ENCODE measurements at regions not wholly inside any gene's neighbourhood (a gene's known extent, or its start where the extent isn't known, plus 50 kb on each side); places are given as distances from the start of the nearest gene placed in this dataset.

GRCh38 chr21:33988237-33989017 lies 72.8 kb upstream of the ATP5PO start:
- H2AFZ ChIP-seq (ENCODE audit: low read depth, low read length) = no peak overlapping the region
- no peaks in the 10 kb centered on the region for H3K9me3 ChIP-seq (ENCODE audit: low read length)
- TF ChIP-seq TAF1 (IDR thresholded peaks at IDR 0.05; ENCODE audit: low read depth) = no peak
- TF ChIP-seq EZH2 (IDR thresholded peaks at IDR 0.05; ENCODE audit: borderline replicate concordance, insufficient read depth, low read length, poor library complexity, severe bottlenecking) = no peak
- TF ChIP-seq REST (IDR thresholded peaks at IDR 0.05; ENCODE audit: borderline replicate concordance) = no peak
- TF ChIP-seq, protein P1, sequence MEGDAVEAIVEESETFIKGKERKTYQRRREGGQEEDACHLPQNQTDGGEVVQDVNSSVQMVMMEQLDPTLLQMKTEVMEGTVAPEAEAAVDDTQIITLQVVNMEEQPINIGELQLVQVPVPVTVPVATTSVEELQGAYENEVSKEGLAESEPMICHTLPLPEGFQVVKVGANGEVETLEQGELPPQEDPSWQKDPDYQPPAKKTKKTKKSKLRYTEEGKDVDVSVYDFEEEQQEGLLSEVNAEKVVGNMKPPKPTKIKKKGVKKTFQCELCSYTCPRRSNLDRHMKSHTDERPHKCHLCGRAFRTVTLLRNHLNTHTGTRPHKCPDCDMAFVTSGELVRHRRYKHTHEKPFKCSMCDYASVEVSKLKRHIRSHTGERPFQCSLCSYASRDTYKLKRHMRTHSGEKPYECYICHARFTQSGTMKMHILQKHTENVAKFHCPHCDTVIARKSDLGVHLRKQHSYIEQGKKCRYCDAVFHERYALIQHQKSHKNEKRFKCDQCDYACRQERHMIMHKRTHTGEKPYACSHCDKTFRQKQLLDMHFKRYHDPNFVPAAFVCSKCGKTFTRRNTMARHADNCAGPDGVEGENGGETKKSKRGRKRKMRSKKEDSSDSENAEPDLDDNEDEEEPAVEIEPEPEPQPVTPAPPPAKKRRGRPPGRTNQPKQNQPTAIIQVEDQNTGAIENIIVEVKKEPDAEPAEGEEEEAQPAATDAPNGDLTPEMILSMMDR (IDR thresholded peaks at IDR 0.05; ENCODE audit: poor library complexity, severe bottlenecking) = no peak
- no peak for TF ChIP-seq MXI1 (conservative IDR thresholded peaks at IDR 0.05; ENCODE audit: poor library complexity, severe bottlenecking)
- no peak for TF ChIP-seq POLR2AphosphoS5 (IDR thresholded peaks at IDR 0.05)
- TF ChIP-seq RAD21 (conservative IDR thresholded peaks at IDR 0.05) = no peak
- TF ChIP-seq EP300 (conservative IDR thresholded peaks at IDR 0.05; ENCODE audit: poor library complexity, severe bottlenecking) = no peak
- no peak for TF ChIP-seq SMC3 (conservative IDR thresholded peaks at IDR 0.05; ENCODE audit: poor library complexity)
- H3K27ac ChIP-seq (ENCODE audit: low read length) = no peak overlapping the region
- no peak overlapping the region for H3K4me2 ChIP-seq (ENCODE audit: low read length)
- H3F3A ChIP-seq (ENCODE audit: insufficient read depth, low read length, poor library complexity, severe bottlenecking) = no peaks in the 10 kb centered on the region
- no peaks in the 10 kb centered on the region for H3K36me3 ChIP-seq (ENCODE audit: insufficient read depth, low read length)
- no peak overlapping the region for H3K9ac ChIP-seq (ENCODE audit: low read length)
- no peaks in the 10 kb centered on the region for H3K27me3 ChIP-seq (ENCODE audit: insufficient read depth, low read depth, low read length)
- no peaks in the 10 kb centered on the region for H3K9me2 ChIP-seq (ENCODE audit: insufficient read depth, low read length)
- H3K79me2 ChIP-seq (replicated peaks; ENCODE audit: insufficient read depth, low read length) = no peaks in the 10 kb centered on the region
- no peak overlapping the region for H3K4me3 ChIP-seq (ENCODE audit: low read length)
- no peaks in the 10 kb centered on the region for H4K20me1 ChIP-seq (ENCODE audit: insufficient read depth)

GRCh38 chr21:33987461-33987860 lies 71.9 kb upstream of the ATP5PO start:
- no peaks in the 10 kb centered on the region for H3F3A ChIP-seq (ENCODE audit: insufficient read depth, low read length, poor library complexity, severe bottlenecking)
- H3K27me3 ChIP-seq (ENCODE audit: insufficient read depth, low read depth, low read length) = no peaks in the 10 kb centered on the region
- H3K9me2 ChIP-seq (ENCODE audit: insufficient read depth, low read length) = no peaks in the 10 kb centered on the region
- H3K79me2 ChIP-seq (replicated peaks; ENCODE audit: insufficient read depth, low read length) = no peaks in the 10 kb centered on the region
- H3K36me3 ChIP-seq (ENCODE audit: insufficient read depth, low read length) = no peaks in the 10 kb centered on the region
- no peak overlapping the region for H3K9ac ChIP-seq (ENCODE audit: low read length)
- no peak overlapping the region for H2AFZ ChIP-seq (ENCODE audit: low read depth, low read length)
- no peak overlapping the region for H3K4me3 ChIP-seq (ENCODE audit: low read length)
- no peaks in the 10 kb centered on the region for H3K9me3 ChIP-seq (ENCODE audit: low read length)
- H3K27ac ChIP-seq (ENCODE audit: low read length) = no peak overlapping the region
- H3K4me2 ChIP-seq (ENCODE audit: low read length) = no peak overlapping the region
- TF ChIP-seq RAD21 (conservative IDR thresholded peaks at IDR 0.05) (no peak), REST (IDR thresholded peaks at IDR 0.05; ENCODE audit: borderline replicate concordance) (no peak), SMC3 (conservative IDR thresholded peaks at IDR 0.05; ENCODE audit: poor library complexity) (no peak), TAF1 (IDR thresholded peaks at IDR 0.05; ENCODE audit: low read depth) (no peak), EP300 (conservative IDR thresholded peaks at IDR 0.05; ENCODE audit: poor library complexity, severe bottlenecking) (no peak), POLR2AphosphoS5 (IDR thresholded peaks at IDR 0.05) (no peak), EZH2 (IDR thresholded peaks at IDR 0.05; ENCODE audit: borderline replicate concordance, insufficient read depth, low read length, poor library complexity, severe bottlenecking) (no peak), MXI1 (conservative IDR thresholded peaks at IDR 0.05; ENCODE audit: poor library complexity, severe bottlenecking) (no peak)
- TF ChIP-seq, protein P1 (IDR thresholded peaks at IDR 0.05; ENCODE audit: poor library complexity, severe bottlenecking) = no peak
- no peaks in the 10 kb centered on the region for H4K20me1 ChIP-seq (ENCODE audit: insufficient read depth)
